GM23338 (cell line): ENCODE measurements at regions not wholly inside any gene's neighbourhood (a gene's known extent, or its start where the extent isn't known, plus 50 kb on each side); places are given as distances from the start of the nearest gene placed in this dataset.

Source experiments
- ATAC-seq: fragments of 200-7000 bp; cut with Tn5 transposase; 3 replicates; pipeline ENCODE4 v1.9.1; 2020
- DNase-seq: peaks from one replicate; pipeline ENCODE4 v3.0.0-alpha.2; 2015; ENCODE audit warnings: low spot score
- H2AFZ ChIP-seq: fragments of 200-600 bp; sonication (generic); 2 replicates; pipeline ENCODE4 v1.8.0; 2016; ENCODE audit warnings: antibody characterized with exemption, mild to moderate bottlenecking, moderate library complexity
- H3F3A ChIP-seq: fragments of 200-600 bp; sonication (generic); replicated peaks from 2 replicates; pipeline ENCODE4 v1.8.0; 2017; ENCODE audit warnings: antibody characterized with exemption, mixed run types, low read depth
- H3K27ac ChIP-seq: fragments of 200-600 bp; sonication (generic); 2 replicates; pipeline ENCODE4 v1.6.1; 2016; ENCODE audit warnings: low read depth
- H3K27me3 ChIP-seq: fragments of 200-600 bp; sonication (generic); 2 replicates; pipeline ENCODE4 v1.8.0; 2016; ENCODE audit warnings: mild to moderate bottlenecking, mixed run types, moderate library complexity; ENCODE audit not compliant: insufficient read depth
- H3K36me3 ChIP-seq: fragments of 200-600 bp; sonication (generic); 2 replicates; pipeline ENCODE4 v1.8.0; 2016; ENCODE audit warnings: mild to moderate bottlenecking; ENCODE audit not compliant: insufficient read depth
- H3K4me1 ChIP-seq: fragments of 200-600 bp; sonication (generic); 2 replicates; pipeline ENCODE4 v1.8.0; 2016; ENCODE audit warnings: mild to moderate bottlenecking, moderate library complexity; ENCODE audit not compliant: insufficient read depth
- H3K4me2 ChIP-seq: fragments of 200-600 bp; sonication (generic); 2 replicates; pipeline ENCODE4 v1.7.1; 2017; ENCODE audit warnings: mixed run types
- H3K4me3 ChIP-seq: fragments of 200-600 bp; sonication (generic); 2 replicates; pipeline ENCODE4 v1.6.1; 2016; ENCODE audit warnings: mixed run types
- H3K79me2 ChIP-seq: fragments of 200-600 bp; sonication (generic); replicated peaks from 2 replicates; pipeline ENCODE4 v1.8.0; 2017; ENCODE audit warnings: mild to moderate bottlenecking; ENCODE audit not compliant: insufficient read depth
- H3K9me2 ChIP-seq: fragments of 200-600 bp; sonication (generic); 2 replicates; pipeline ENCODE4 v1.8.0; 2017; ENCODE audit not compliant: insufficient read depth
- H4K20me1 ChIP-seq: fragments of 200-600 bp; sonication (generic); replicated peaks from 2 replicates; pipeline ENCODE4 v1.8.0; 2017; ENCODE audit warnings: mild to moderate bottlenecking; ENCODE audit not compliant: insufficient read depth
- H3K27ac Mint-ChIP-seq: 2 replicates; pipeline ENCODE4 v1.8.0; 2020; ENCODE audit warnings: inconsistent platforms, mild to moderate bottlenecking, moderate library complexity, mixed read lengths
- H3K27me3 Mint-ChIP-seq: 3 replicates; pipeline ENCODE4 v1.8.0; 2022; ENCODE audit warnings: low read depth, mild to moderate bottlenecking, moderate library complexity, mixed read lengths, inconsistent platforms; ENCODE audit not compliant: insufficient read depth, poor library complexity
- H3K36me3 Mint-ChIP-seq: 3 replicates; pipeline ENCODE4 v1.8.0; 2021; ENCODE audit warnings: low read depth, mild to moderate bottlenecking, inconsistent platforms, moderate library complexity, mixed read lengths
- H3K4me1 Mint-ChIP-seq: 3 replicates; pipeline ENCODE4 v1.8.0; 2020; ENCODE audit warnings: mild to moderate bottlenecking, inconsistent platforms, mixed read lengths
- H3K4me3 Mint-ChIP-seq: 3 replicates; pipeline ENCODE4 v1.8.0; 2021; ENCODE audit warnings: moderate library complexity, mild to moderate bottlenecking, inconsistent platforms, mixed read lengths
- H3K9me3 Mint-ChIP-seq: 3 replicates; pipeline ENCODE4 v1.8.0; 2020; ENCODE audit warnings: moderate library complexity, mild to moderate bottlenecking, inconsistent platforms, mixed read lengths
- CREB1 ChIP-seq: fragments of 250-450 bp; sonication (Bioruptor Pico); IDR thresholded peaks from 2 replicates; pipeline ENCODE4 v1.5.0; 2020; ENCODE audit warnings: low read depth, mild to moderate bottlenecking, moderate library complexity
- EZH2 ChIP-seq: fragments of 200-600 bp; sonication (generic); IDR thresholded peaks from one replicate; pipeline ENCODE4 v1.8.0; 2017; ENCODE audit warnings: antibody characterized with exemption, mild to moderate bottlenecking, low read depth; ENCODE audit not compliant: unreplicated experiment
- EZH2phosphoT487 ChIP-seq: fragments of 200-600 bp; sonication (generic); IDR thresholded peaks from one replicate; pipeline ENCODE4 v1.8.1; 2018; ENCODE audit warnings: antibody characterized with exemption; ENCODE audit not compliant: unreplicated experiment
- JUNB ChIP-seq: IDR thresholded peaks from one replicate; pipeline ENCODE4 v1.6.1; 2016; ENCODE audit warnings: antibody characterized with exemption; ENCODE audit not compliant: unreplicated experiment
- NANOG ChIP-seq: IDR thresholded peaks from 2 replicates; pipeline ENCODE4 v1.6.1; 2016; ENCODE audit warnings: antibody characterized with exemption, borderline replicate concordance
- POLR2AphosphoS5 ChIP-seq: IDR thresholded peaks from 2 replicates; pipeline ENCODE4 v1.6.1; 2016; ENCODE audit warnings: antibody characterized with exemption, low read depth
- STAT1 ChIP-seq: IDR thresholded peaks from one replicate; pipeline ENCODE4 v1.6.1; 2016; ENCODE audit warnings: antibody characterized with exemption; ENCODE audit not compliant: unreplicated experiment
- ZNF114 ChIP-seq: fragments of 250-450 bp; sonication (Bioruptor Pico); IDR thresholded peaks from 2 replicates; pipeline ENCODE4 v1.5.0; 2020; ENCODE audit warnings: mild to moderate bottlenecking, moderate library complexity
- ZNF331 ChIP-seq: fragments of 250-450 bp; sonication (Bioruptor Pico); IDR thresholded peaks from 2 replicates; pipeline ENCODE4 v1.5.0; 2020; ENCODE audit warnings: low read depth, mild to moderate bottlenecking, moderate library complexity
- TF ChIP-seq, protein P1 (sequence below): IDR thresholded peaks from one replicate; pipeline ENCODE4 v1.6.1; 2018; ENCODE audit warnings: antibody characterized with exemption; ENCODE audit not compliant: unreplicated experiment
- TF ChIP-seq, protein P2 (sequence below): IDR thresholded peaks from 2 replicates; pipeline ENCODE4 v1.6.1; 2016; ENCODE audit warnings: antibody characterized with exemption
- TF ChIP-seq, protein P3 (sequence below): fragments of 250-450 bp; sonication (Bioruptor Pico); IDR thresholded peaks from 2 replicates; pipeline ENCODE4 v1.5.0; 2020; ENCODE audit warnings: mild to moderate bottlenecking, moderate library complexity
- TF ChIP-seq, protein P4 (sequence below), 2 experiments: fragments of 200-600 bp in 1 of 2; sonication (generic) in 1 of 2; conservative IDR thresholded peaks; 2 replicates each; pipeline versions ENCODE4 v1.5.1 to v1.6.1; 2016 to 2017; ENCODE audit warnings: antibody characterized with exemption in 2 of 2, low read depth in 2 of 2, mild to moderate bottlenecking in 2 of 2, moderate library complexity in 1 of 2

DNA sequence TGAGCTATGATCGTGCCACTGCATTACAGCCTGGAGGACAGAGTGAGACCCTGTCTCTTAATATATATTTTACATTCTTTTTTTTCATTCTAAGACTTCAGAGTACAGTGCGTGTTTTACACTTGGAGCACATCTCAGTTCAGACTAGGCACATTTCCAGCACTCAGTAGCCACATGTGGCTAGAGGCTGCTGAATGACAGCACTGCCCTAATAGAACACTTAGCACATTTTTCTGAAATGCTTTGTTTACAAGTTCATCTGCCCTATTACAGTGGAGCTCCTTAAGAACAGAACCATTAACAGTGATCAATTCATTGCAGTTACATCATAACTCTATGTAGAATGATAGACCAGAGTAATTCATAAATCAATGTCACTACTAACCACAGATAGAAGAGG lies 138.1 kb downstream of the SUCLG1 start:
- H3K79me2 ChIP-seq = no peaks in the 10 kb centered on the region
- ATAC-seq (no peak), DNase-seq (no peak)
- H3K4me1 ChIP-seq = peaks cover 1% of the 10 kb centered on the region
- H3K27ac ChIP-seq = no peak overlapping the region
- TF ChIP-seq, protein P1, sequence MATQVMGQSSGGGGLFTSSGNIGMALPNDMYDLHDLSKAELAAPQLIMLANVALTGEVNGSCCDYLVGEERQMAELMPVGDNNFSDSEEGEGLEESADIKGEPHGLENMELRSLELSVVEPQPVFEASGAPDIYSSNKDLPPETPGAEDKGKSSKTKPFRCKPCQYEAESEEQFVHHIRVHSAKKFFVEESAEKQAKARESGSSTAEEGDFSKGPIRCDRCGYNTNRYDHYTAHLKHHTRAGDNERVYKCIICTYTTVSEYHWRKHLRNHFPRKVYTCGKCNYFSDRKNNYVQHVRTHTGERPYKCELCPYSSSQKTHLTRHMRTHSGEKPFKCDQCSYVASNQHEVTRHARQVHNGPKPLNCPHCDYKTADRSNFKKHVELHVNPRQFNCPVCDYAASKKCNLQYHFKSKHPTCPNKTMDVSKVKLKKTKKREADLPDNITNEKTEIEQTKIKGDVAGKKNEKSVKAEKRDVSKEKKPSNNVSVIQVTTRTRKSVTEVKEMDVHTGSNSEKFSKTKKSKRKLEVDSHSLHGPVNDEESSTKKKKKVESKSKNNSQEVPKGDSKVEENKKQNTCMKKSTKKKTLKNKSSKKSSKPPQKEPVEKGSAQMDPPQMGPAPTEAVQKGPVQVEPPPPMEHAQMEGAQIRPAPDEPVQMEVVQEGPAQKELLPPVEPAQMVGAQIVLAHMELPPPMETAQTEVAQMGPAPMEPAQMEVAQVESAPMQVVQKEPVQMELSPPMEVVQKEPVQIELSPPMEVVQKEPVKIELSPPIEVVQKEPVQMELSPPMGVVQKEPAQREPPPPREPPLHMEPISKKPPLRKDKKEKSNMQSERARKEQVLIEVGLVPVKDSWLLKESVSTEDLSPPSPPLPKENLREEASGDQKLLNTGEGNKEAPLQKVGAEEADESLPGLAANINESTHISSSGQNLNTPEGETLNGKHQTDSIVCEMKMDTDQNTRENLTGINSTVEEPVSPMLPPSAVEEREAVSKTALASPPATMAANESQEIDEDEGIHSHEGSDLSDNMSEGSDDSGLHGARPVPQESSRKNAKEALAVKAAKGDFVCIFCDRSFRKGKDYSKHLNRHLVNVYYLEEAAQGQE = no peak
- TF ChIP-seq JUNB (no peak), CREB1 (CRISPR knock-in tag) (no peak), NANOG (no peak), ZNF331 (CRISPR knock-in tag) (no peak), EZH2 (no peak), STAT1 (no peak), POLR2AphosphoS5 (no peak), ZNF114 (CRISPR knock-in tag) (no peak), EZH2phosphoT487 (no peak)
- TF ChIP-seq, protein P2, sequence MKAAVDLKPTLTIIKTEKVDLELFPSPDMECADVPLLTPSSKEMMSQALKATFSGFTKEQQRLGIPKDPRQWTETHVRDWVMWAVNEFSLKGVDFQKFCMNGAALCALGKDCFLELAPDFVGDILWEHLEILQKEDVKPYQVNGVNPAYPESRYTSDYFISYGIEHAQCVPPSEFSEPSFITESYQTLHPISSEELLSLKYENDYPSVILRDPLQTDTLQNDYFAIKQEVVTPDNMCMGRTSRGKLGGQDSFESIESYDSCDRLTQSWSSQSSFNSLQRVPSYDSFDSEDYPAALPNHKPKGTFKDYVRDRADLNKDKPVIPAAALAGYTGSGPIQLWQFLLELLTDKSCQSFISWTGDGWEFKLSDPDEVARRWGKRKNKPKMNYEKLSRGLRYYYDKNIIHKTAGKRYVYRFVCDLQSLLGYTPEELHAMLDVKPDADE = no peak
- TF ChIP-seq, protein P3, sequence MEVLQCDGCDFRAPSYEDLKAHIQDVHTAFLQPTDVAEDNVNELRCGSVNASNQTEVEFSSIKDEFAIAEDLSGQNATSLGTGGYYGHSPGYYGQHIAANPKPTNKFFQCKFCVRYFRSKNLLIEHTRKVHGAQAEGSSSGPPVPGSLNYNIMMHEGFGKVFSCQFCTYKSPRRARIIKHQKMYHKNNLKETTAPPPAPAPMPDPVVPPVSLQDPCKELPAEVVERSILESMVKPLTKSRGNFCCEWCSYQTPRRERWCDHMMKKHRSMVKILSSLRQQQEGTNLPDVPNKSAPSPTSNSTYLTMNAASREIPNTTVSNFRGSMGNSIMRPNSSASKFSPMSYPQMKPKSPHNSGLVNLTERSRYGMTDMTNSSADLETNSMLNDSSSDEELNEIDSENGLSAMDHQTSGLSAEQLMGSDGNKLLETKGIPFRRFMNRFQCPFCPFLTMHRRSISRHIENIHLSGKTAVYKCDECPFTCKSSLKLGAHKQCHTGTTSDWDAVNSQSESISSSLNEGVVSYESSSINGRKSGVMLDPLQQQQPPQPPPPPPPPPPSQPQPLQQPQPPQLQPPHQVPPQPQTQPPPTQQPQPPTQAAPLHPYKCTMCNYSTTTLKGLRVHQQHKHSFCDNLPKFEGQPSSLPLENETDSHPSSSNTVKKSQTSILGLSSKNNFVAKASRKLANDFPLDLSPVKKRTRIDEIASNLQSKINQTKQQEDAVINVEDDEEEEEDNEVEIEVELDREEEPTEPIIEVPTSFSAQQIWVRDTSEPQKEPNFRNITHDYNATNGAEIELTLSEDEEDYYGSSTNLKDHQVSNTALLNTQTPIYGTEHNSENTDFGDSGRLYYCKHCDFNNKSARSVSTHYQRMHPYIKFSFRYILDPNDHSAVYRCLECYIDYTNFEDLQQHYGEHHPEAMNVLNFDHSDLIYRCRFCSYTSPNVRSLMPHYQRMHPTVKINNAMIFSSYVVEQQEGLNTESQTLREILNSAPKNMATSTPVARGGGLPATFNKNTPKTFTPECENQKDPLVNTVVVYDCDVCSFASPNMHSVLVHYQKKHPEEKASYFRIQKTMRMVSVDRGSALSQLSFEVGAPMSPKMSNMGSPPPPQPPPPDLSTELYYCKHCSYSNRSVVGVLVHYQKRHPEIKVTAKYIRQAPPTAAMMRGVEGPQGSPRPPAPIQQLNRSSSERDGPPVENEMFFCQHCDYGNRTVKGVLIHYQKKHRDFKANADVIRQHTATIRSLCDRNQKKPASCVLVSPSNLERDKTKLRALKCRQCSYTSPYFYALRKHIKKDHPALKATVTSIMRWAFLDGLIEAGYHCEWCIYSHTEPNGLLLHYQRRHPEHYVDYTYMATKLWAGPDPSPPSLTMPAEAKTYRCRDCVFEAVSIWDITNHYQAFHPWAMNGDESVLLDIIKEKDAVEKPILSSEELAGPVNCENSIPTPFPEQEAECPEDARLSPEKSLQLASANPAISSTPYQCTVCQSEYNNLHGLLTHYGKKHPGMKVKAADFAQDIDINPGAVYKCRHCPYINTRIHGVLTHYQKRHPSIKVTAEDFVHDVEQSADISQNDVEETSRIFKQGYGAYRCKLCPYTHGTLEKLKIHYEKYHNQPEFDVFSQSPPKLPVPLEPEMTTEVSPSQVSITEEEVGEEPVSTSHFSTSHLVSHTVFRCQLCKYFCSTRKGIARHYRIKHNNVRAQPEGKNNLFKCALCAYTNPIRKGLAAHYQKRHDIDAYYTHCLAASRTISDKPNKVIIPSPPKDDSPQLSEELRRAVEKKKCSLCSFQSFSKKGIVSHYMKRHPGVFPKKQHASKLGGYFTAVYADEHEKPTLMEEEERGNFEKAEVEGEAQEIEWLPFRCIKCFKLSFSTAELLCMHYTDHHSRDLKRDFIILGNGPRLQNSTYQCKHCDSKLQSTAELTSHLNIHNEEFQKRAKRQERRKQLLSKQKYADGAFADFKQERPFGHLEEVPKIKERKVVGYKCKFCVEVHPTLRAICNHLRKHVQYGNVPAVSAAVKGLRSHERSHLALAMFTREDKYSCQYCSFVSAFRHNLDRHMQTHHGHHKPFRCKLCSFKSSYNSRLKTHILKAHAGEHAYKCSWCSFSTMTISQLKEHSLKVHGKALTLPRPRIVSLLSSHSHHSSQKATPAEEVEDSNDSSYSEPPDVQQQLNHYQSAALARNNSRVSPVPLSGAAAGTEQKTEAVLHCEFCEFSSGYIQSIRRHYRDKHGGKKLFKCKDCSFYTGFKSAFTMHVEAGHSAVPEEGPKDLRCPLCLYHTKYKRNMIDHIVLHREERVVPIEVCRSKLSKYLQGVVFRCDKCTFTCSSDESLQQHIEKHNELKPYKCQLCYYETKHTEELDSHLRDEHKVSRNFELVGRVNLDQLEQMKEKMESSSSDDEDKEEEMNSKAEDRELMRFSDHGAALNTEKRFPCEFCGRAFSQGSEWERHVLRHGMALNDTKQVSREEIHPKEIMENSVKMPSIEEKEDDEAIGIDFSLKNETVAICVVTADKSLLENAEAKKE (CRISPR knock-in tag) = no peak
- TF ChIP-seq, protein P4, sequence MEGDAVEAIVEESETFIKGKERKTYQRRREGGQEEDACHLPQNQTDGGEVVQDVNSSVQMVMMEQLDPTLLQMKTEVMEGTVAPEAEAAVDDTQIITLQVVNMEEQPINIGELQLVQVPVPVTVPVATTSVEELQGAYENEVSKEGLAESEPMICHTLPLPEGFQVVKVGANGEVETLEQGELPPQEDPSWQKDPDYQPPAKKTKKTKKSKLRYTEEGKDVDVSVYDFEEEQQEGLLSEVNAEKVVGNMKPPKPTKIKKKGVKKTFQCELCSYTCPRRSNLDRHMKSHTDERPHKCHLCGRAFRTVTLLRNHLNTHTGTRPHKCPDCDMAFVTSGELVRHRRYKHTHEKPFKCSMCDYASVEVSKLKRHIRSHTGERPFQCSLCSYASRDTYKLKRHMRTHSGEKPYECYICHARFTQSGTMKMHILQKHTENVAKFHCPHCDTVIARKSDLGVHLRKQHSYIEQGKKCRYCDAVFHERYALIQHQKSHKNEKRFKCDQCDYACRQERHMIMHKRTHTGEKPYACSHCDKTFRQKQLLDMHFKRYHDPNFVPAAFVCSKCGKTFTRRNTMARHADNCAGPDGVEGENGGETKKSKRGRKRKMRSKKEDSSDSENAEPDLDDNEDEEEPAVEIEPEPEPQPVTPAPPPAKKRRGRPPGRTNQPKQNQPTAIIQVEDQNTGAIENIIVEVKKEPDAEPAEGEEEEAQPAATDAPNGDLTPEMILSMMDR (conservative IDR thresholded peaks at IDR 0.05; ENCODE audit: low read depth in 2 of 2) = no peak
- H3K4me3 Mint-ChIP-seq = no peak overlapping the region
- no peak overlapping the region for H3K4me2 ChIP-seq
- H3K9me3 Mint-ChIP-seq = no peaks in the 10 kb centered on the region
- peaks cover 10% of the 10 kb centered on the region; the same call in 2 of the 3 replicates for H3K4me1 Mint-ChIP-seq
- no peak overlapping the region for H2AFZ ChIP-seq
- H3K4me3 ChIP-seq = no peak overlapping the region
- H3K27me3 Mint-ChIP-seq = no peaks in the 10 kb centered on the region
- no peaks in the 10 kb centered on the region for H3K27me3 ChIP-seq
- H3K27ac Mint-ChIP-seq = no peak overlapping the region
- H3K36me3 ChIP-seq = no peaks in the 10 kb centered on the region
- no peaks in the 10 kb centered on the region for H3K36me3 Mint-ChIP-seq
- no peaks in the 10 kb centered on the region; the same call in 1 of the 2 replicates for H3K9me2 ChIP-seq
- no peaks in the 10 kb centered on the region for H3F3A ChIP-seq
- H4K20me1 ChIP-seq = no peaks in the 10 kb centered on the region
